ENCODE measurements at regions not wholly inside any gene's neighbourhood (a gene's known extent, or its start where the extent isn't known, plus 50 kb on each side); places are given as distances from the start of the nearest gene placed in this dataset.
"Not testable (repeated sequence)": the region's sequence is repeated elsewhere in the genome, so short reads cannot be mapped to it uniquely, and the experiment has no call there.

GRCh38 chr5:163943546-163943945 is 438.1 kb downstream of the MAT2B start:
- DNase-seq (ENCODE audit: low read depth, low spot score): peak; percentile 52

GRCh38 chr5:163944738-163945137 is 439.3 kb downstream of the MAT2B start:
- DNase-seq (ENCODE audit: low read depth, low spot score): no peak

- no peak for DNase-seq (ENCODE audit: low read depth, low spot score)
These were observed 442.6 kb downstream of the MAT2B start for GRCh38 chr5:163947848-163948666.

GRCh38 chr5:163950248-163950647 is 444.8 kb downstream of the MAT2B start:
- DNase-seq (ENCODE audit: low read depth, low spot score): no peak

- DNase-seq (ENCODE audit: low read depth, low spot score): no peak
These were observed 445.6 kb downstream of the MAT2B start for GRCh38 chr5:163951069-163951468.

- no peak for DNase-seq (ENCODE audit: low read depth, low spot score)
These were observed 448.5 kb downstream of the MAT2B start for GRCh38 chr5:163953901-163954300.

GRCh38 chr5:163961230-163961629 is 455.8 kb downstream of the MAT2B start:
- DNase-seq (ENCODE audit: low read depth, low spot score): not testable (repeated sequence)

GRCh38 chr5:163963881-163964280 is 458.5 kb downstream of the MAT2B start:
- no peak for DNase-seq (ENCODE audit: low read depth, low spot score)

GRCh38 chr5:163964671-163965070 is 459.3 kb downstream of the MAT2B start:
- no peak for DNase-seq (ENCODE audit: low read depth, low spot score)

- DNase-seq (ENCODE audit: low read depth, low spot score): no peak
These were observed 461.8 kb downstream of the MAT2B start for GRCh38 chr5:163967268-163967667.

- peak; percentile 27 for DNase-seq (ENCODE audit: low read depth, low spot score)
These were observed 463.2 kb downstream of the MAT2B start for GRCh38 chr5:163968651-163969050.

- peak; percentile 81 for DNase-seq (ENCODE audit: low read depth, low spot score)
These were observed 471.3 kb downstream of the MAT2B start for GRCh38 chr5:163976696-163977095.

GRCh38 chr5:163978897-163979296 is 473.5 kb downstream of the MAT2B start:
- DNase-seq (ENCODE audit: low read depth, low spot score): no peak

- no peak for DNase-seq (ENCODE audit: low read depth, low spot score)
These were observed 483.1 kb downstream of the MAT2B start for GRCh38 chr5:163988566-163988965.

GRCh38 chr5:163993126-163993525 is 487.7 kb downstream of the MAT2B start:
- no peak for DNase-seq (ENCODE audit: low read depth, low spot score)

GRCh38 chr5:163995206-163995605 is 489.8 kb downstream of the MAT2B start:
- no peak for DNase-seq (ENCODE audit: low read depth, low spot score)

- no peak for DNase-seq (ENCODE audit: low read depth, low spot score)
These were observed 492.5 kb downstream of the MAT2B start for GRCh38 chr5:163997965-163998364.

- no peak for DNase-seq (ENCODE audit: low read depth, low spot score)
These were observed 494.8 kb downstream of the MAT2B start for GRCh38 chr5:164000241-164000640.

- DNase-seq (ENCODE audit: low read depth, low spot score): no peak
These were observed 495.4 kb downstream of the MAT2B start for GRCh38 chr5:164000819-164001218.

GRCh38 chr5:164002214-164002613 is 496.8 kb downstream of the MAT2B start:
- no peak for DNase-seq (ENCODE audit: low read depth, low spot score)

GRCh38 chr5:164002628-164003027 is 497.2 kb downstream of the MAT2B start:
- DNase-seq (ENCODE audit: low read depth, low spot score): no peak

GRCh38 chr5:164005071-164005470 is 499.7 kb downstream of the MAT2B start:
- no peak for DNase-seq (ENCODE audit: low read depth, low spot score)

- no peak for DNase-seq (ENCODE audit: low read depth, low spot score)
These were observed 501.6 kb downstream of the MAT2B start for GRCh38 chr5:164007064-164007463.

All from pulmonary artery endothelial cell (primary cell).